GM04504 (cell line): ENCODE measurements at regions not wholly inside any gene's neighbourhood (a gene's known extent, or its start where the extent isn't known, plus 50 kb on each side); places are given as distances from the start of the nearest gene placed in this dataset.
"Not testable (repeated sequence)": the region's sequence is repeated elsewhere in the genome, so short reads cannot be mapped to it uniquely, and the experiment has no call there.

Source experiments
- DNase-seq: peaks from one replicate; pipeline ENCODE4 v3.0.0-alpha.2; 2012; ENCODE audit warnings: low read depth

DNA sequence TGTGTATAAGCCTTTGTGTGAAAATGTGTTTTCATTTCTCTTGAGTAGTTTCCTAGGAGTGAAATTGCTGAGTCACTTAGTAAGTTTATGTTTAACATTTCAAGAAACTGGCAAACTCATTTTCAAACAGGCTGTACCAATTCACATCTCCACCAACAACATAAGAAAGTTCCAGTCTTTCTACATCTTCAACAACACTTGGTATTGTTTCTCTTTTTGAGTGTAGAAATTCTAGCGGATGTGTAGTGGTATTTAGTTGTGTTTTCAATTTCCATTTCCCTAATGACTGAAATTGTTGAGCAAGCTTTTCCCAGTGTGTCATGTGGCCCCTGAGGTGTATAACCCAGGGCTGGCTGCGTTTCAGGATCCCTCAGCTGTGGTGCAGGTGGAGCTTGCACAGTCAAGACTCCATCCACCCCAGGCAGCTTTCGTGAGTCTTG lies 258.5 kb downstream of the PDCD6IP start:
- no peak for DNase-seq

DNA sequence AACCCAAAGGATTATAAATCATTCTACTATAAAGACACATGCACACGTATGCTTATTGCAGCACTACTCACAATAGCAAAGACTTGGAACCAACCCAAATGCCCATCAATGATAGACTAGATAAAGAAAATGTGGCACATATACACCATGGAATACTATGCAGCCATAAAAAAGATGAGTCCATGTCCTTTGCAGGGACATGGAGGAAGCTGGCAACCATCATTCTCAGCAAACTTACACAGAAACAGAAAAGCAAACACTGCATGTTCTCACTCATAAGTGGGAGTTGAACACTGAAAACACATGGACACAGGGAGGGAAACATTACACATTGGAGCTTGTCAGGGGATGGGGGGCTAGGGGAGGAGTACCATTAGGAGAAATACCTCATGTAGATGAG lies 262.6 kb downstream of the PDCD6IP start:
- not testable (repeated sequence) for DNase-seq

DNA sequence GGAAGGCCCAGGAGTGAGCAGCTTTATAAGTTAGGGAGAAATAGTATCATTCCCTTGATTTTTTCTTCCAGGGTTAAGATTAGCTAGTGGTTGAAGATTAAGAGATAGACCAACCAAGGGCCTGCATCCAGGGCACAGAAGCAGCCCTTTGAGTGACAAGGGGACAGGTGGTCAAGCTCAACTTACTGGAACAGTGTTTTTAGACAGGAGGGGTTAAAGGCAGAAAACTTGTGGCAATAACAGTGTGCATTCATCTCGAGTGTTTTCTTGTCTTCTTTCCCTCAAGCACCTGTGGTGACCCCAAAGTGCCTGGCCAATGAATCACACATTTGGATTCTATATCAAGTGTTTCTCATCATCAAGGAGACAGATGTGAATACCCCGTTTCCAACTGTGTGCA lies 267.5 kb downstream of the PDCD6IP start:
- DNase-seq = no peak

DNA sequence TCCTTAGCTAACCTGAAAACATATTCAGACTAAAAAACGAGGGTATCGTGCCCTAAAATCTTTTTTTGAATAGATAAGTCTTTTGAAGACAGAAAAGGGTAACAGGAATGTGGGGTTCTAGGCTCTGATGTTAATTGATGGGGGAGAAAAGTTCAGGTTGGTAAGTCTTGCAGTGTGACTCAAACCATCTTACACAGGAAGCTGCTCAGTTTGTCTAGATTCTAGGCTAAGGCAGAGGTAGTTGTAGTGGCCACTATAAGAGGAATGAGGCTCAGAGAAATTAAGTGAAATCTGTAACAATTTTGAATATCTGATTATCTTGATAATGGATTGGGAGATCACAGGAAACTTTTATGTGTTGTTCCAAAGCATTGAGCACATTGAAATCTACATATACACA lies 267.9 kb downstream of the PDCD6IP start:
- no peak for DNase-seq

DNA sequence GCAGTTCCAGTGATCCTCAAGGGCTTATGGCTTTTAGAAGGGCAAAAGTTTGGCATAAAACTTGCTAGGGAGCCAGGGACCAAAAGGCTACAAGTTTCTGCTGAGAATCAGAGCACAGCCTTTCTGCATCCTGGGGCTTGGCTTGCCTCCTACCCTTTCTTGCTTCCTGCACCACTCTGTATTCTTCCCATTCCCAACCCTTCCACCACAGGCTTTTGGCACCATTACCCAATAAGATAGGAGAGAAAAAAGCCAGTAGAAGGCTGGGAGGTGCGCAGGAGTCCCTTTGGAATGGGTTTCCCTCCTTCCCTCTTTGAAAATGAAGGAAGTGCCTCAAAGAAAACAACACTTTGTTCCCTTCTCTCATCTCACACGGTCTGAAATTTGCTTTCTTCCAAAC lies 268.6 kb downstream of the PDCD6IP start:
- DNase-seq = no peak

DNA sequence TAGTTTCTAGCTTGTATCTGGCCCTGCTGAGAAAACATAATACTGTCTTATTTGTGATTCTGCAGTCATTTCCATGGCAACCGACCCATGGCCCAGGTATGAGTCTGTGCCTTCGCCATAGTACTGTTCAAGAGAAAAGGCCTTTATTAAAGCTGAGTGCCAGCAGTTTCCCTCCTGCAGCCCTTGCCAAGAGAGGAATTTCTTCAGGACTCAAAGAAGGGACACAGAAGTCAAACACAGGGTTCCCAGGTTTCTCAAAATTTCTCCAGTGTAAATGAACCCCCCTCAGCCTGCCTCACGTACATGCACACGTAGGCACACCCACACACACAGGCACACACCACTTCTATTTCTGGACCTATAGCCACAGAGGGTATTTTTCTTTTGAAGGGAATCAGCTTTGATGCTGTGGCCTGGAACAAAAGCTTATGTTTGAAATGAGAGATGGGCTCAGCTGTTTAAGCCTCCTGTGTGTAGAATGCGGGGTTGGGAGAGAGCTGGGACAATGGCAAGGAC lies 269.2 kb downstream of the PDCD6IP start:
- DNase-seq = no peak

DNA sequence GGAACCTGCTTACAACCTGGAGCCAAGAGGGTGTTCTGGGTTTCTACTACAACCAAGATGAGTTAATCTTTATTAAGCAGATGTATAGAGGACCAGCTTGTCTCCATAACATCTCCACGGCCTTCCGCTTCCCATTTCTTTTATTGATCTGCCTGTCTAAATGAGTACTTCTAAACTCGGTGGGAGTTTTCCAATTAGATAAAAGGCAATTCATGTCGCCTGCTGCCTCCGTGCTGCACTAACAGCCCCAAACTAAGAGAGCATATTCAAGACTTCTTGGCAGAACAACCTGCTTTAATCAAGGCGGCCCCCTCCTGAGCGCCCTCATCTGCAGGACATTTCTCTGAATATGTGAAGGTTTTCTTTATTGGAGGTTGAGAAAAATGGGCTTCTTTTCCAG lies 270.1 kb downstream of the PDCD6IP start:
- DNase-seq = no peak

DNA sequence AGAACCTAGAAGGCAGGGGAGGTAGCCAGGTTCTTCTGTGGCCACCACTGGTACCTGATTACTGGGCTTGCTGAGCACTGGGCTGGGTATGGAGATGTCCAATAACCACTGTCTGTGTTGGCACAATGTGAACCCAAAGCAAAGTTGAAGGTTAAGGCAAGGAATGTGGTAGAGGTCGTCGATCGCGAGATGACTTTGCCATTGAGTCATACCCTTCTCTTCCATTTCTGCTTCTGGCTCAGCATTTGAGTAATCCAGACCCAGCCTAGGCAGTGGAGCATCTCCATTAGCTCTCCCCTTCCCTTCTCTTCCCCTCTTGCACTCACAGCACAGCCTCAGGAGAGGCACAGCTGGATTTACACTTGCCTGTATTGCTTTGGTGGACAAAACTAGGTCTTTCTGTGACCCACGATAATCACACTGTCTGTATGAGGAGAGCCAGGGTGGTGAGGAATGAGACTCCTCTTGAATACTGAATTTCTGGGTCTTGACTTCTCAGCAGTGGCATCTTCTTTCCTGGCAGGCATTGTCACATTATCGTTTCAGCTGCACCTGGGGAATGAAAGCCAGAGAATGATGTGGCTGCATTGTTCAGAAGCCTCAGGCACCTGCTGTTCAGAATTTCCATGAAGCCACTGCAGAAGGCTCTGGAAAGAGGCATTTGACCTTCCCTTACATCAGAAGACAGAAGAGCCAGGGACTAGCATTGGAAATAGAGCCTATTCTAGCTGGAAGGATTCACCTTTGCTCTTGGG lies 272.6 kb downstream of the PDCD6IP start:
- no peak for DNase-seq

DNA sequence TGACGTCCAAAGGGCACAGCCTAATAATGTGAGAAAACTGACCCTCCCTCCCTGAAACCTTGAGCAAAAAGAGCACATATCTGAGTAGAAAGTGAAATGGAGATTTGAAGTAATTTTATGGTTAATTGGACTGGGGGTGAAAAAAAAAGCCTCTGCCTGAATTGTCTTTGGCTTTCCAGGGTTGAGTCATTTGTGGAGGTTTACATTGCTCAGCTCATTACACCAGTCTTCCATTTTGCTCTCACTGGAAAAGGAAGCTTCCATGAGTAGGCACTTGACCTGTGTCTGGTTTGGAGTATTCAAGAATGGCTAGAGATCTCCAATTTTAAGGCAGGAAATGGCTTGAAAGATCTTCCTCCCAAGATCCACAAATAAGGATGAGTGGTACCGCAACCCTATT lies 273.9 kb downstream of the PDCD6IP start:
- DNase-seq = no peak

DNA sequence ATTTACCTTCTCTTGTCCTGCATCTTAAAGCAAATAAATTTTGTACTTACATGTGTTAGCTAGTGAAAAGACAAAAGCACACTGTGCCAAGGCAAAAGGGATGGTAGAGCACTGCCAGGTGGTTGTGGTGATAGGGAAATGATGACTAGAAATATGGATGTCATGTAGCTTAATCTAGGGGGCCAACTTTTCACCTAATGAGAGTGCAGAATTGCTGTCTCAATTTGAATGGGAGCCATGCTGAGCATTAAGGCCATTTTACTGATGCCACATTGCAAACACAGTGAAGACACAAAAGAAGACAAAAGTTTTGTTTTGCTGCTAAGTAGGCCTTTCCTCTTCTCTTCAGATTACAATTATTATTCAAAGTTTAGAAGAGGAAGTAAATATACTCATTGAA lies 274.7 kb downstream of the PDCD6IP start:
- no peak for DNase-seq

DNA sequence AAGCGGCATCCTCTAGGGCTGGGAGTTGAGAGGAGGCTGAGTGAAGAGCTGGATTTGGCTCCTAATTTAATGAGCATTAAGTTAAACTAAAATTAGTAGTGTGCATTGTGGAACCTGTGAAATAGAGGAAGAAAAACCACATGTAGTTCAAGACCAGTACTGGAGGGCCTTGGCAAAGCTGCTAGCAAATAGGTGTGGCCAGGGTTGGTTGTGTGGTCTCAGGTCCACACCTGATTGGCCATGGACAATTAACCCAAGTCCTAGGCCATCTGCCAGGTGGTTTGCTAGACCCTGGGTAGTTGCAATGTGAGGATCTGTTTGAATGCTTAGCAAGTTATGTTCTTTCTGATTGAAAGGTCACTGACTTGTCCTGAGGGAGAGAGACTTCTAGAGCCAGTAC lies 275.5 kb downstream of the PDCD6IP start:
- no peak for DNase-seq

DNA sequence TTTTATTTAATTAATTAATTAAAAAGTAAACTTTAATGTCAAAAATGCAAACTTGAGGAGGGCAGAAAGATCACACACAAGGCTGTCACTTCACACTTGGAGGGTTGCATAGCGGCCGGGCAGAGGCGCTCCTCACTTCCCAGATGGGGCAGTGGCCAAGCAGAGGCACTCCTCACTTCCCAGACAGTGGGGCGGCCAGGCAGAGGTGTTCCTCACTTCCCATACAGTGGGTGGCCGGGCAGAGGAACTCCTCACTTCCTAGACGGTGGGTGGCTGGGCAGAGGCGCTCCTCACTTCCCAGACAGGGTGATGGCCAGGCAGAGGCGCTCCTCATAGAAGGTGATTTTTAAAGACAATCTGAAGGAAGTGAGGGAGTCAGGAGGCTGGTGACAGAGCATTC lies 277.5 kb downstream of the PDCD6IP start:
- DNase-seq = no peak

DNA sequence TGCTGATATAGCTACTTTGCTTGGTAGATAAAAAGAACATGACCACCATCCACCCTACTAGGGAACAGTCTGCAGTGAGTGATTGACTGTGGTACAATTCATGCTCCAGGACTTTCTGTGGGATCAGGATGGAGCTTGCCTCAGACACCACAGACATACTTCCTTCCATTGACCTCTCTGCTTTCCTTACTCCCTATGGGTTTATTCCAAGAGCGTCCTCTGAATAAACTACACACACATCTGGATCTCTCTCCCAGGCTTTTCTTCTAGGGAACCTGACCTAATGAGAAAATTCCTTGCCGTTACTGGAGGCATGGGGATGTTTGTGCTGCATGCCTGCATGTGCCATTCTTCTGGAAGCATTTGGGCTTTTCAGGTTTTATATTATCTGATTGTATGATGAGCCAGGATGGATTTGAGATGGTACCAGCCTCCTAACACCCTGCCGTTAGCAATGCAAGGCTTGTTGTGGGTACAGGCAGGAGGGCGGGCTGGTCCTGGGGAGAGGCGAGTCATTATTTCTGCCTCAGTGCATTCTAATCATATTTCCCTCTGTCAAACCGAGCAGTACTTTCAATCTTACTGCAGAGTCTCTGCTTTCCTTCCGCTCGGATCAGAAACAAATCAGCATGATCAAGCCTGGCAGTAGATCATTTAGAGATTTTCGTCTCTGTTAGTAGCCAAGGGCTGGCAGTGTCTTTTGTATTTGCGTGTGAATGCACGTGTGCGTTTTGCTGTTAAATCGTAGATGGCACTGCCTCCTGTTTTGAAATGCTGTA lies 279.2 kb downstream of the PDCD6IP start:
- DNase-seq = no peak

DNA sequence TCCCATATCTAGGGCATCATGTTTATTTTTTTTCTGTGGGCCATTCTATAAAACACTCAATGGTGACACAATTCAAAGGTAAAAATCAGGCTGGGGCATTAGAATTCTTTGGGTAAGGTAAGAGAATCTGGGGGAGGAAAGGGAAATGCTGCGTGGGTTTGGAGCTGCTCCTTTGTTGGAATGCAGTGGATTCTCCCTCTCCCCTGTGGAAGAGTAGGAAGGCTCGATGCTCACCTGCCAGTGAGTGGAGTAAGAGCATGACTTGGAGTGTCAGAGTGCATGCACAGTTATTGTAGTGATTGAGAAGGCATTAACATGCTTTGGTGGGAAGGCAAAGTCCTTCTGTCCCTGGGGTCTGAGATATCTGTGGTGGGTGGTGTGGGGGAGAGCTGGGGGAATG lies 280.0 kb downstream of the PDCD6IP start:
- no peak for DNase-seq

DNA sequence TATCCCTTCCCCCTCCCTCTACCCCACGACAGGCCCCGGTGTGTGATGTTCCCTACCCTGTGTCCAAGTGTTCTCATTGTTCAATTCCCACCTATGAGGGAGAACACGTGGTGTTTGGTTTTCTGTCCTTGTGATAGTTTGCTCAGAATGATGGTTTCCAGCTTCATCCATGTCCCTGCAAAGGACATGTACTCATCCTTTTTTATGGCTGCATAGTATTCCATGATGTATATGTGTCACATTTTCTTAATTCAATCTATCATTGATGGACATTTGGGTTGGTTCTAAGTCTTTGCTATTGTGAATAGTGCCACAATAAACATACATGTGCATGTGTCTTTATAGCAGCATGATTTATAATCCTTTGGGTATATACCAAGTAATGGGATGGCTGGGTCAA lies 281.4 kb downstream of the PDCD6IP start:
- DNase-seq = not testable (repeated sequence)

DNA sequence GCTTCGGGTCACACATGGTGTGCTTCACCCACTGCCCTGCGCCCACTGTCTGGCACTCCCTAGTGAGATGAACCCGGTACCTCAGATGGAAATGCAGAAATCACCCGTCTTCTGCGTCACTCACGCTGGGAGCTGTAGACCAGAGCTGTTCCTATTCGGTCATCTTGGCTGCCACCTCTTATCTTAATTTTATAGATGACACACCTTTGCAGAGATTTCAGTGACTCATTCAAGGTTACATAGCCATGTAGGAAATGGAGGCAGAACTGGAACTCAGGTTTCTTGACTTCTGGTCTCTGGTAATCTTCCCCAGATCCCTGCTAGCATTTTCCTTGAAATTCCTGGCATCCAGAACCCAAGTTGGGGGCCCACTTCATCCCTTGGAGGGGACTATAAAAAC lies 291.9 kb downstream of the PDCD6IP start:
- DNase-seq = not testable (repeated sequence)

DNA sequence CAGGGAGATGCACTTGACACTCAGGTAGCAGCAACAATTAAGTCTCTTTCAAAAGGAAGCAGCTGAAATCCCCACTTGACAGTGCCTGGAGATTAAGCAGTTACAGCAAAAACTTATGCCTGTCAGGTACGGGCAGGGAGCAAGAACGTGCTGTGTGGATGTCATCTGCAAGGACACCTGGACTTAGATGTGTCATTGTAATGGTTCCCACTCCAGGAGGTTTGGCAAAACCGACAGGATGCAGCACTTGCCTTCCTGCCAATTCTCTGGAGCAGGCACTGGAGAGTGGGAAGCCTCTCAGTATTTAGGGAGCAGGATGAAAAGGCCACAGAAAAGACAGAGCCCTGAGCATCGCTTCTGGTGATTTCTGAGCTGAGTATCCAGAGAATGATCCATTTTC lies 292.4 kb downstream of the PDCD6IP start:
- DNase-seq = no peak

DNA sequence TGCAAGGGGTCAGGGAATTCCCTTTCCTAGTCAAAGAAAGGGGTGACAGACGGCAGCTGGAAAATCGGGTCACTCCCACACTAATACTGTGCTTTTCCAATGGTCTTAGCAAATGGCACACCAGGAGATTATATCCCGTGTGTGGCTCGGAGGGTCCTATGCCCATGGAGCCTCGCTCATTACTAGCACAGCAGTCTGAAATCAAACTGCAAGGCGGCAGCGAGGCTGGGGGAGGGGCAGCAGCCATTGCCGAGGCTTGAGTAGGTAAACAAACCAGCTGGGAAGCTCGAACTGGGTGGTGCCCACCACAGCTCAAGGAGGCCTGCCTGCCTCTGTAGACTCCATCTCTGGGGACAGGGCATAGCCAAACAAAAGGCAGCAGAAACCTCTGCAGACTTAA lies 295.9 kb downstream of the PDCD6IP start:
- not testable (repeated sequence) for DNase-seq

DNA sequence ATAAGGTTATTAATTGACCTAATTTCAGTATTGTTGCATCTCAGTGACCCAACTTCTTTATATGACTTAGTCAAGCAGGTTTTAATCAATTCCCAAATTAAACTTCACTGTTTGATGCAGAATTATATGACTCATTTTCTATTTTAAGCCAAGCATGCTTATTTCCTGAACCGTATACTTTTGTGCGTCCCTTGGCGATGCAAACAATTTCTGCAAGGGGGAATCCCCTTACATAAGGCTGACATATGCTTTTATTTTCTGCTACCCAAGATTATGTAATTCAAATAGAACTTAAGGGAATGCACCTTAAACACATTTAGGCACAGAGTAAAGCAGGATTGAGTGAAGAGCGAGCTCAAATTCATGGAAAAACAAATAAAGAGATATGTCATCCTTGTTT lies 303.9 kb downstream of the PDCD6IP start:
- no peak for DNase-seq

DNA sequence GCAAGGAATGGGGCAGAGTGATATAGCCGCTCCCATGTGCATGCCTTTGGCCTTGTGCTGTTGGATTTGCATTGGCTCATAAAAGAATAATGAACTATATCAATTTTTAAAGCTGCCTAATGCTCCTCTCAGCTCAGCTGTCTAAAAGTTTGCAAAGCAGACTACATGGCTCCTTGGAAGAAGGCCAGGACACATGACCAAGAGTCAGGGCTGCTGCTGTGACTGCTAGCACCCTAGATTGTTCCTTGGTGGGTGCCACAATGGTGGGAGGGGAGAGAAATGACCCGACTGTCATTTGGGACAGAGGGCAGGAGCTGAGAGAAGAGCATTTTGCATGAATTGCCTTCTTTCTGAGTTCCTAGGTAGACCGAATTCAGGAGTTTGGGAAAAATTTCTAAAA lies 307.9 kb downstream of the PDCD6IP start:
- DNase-seq = no peak

DNA sequence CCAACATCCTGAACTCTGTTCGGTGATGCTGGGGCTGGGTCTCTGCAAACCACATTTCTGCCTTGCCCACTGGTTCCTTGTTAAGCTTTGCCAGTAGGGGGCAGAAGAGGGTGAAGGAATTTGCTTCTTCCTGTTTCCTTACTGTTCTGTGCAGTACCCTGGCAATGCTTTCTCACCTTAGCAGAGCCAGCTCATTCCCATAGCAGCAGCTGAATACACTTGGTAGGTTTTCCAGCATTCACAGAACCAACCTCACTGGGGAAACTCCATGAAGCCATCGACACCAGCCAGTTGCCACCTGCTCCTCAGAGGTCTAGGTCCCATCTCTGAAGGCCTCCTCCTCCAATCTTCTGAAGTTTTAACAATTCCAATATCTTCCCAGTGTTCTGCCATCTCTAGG lies 308.4 kb downstream of the PDCD6IP start:
- DNase-seq = no peak

DNA sequence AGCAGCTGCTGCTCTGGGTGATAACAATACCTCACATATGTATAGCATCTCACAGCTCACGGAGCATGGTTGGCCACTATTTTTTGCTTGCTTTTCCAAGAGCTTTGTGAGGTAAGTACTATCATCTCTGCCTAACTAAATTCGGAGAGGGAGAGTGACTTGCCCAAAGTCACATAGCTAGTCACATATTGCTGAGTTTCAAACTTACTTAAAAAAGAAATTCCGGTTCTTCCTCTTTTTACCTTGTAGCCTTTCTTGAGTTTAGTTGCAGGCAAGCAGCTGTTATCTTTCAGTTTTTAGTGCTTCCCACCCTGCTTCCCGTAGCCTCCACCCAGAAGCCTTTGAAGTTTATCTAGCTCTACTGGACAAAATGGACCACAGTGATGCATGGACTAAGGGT lies 309.2 kb downstream of the PDCD6IP start:
- no peak for DNase-seq

DNA sequence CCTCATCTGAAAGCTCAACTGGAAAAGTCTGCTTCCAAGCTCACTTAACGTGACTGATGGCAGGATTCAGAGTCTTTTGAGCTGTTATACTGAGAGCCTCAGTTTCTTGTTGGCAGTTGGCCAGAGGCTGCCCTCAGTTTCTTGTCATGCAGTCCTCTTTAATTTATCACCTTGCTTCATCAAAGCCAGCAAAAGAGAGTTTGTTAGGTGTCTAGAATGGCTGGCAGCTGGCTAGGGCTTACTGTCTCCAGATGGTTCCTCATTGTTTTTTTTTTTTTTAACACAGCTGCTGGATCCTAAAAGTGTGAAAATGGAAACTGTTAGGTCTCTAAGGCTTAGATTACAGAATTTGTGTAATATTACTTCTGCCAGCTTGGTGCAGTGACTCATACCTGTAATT lies 310.6 kb downstream of the PDCD6IP start:
- DNase-seq = no peak
